GM21367 (cell line): ENCODE measurements at regions not wholly inside any gene's neighbourhood (a gene's known extent, or its start where the extent isn't known, plus 50 kb on each side); places are given as distances from the start of the nearest gene placed in this dataset.
"Not testable (repeated sequence)": the region's sequence is repeated elsewhere in the genome, so short reads cannot be mapped to it uniquely, and the experiment has no call there.

Source experiments
- ATAC-seq: cut with Tn5 transposase; IDR thresholded peaks from one replicate; pipeline ENCODE4 v1.9.1; 2021; ENCODE audit not compliant: unreplicated experiment

DNA sequence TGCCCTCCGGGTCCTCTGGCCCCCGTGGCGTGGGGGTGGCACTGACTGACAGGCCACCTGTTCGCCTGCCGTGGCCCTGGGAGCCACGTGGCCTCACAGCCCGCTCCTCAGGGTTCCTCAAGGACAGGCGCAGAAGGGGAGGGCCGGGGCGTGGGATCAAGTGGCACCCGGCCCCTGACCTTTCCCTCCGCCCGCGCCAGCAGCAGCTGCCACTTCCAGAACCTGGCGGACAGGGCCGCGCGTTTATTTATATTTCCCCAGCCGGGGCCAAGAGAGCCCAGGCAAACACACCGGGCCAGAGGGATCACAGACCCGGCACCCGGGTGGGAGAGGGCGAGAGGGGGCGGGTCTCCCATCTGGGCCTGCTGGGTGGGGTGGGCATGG lies 92.6 kb downstream of the RFLNA start:
- ATAC-seq = no peak

GRCh38 chr12:124386661-124387527 lies 92.0 kb downstream of the RFLNA start:
- no peak for ATAC-seq

- ATAC-seq = no peak
These were observed 91.2 kb downstream of the RFLNA start for GRCh38 chr12:124386059-124386458.

DNA sequence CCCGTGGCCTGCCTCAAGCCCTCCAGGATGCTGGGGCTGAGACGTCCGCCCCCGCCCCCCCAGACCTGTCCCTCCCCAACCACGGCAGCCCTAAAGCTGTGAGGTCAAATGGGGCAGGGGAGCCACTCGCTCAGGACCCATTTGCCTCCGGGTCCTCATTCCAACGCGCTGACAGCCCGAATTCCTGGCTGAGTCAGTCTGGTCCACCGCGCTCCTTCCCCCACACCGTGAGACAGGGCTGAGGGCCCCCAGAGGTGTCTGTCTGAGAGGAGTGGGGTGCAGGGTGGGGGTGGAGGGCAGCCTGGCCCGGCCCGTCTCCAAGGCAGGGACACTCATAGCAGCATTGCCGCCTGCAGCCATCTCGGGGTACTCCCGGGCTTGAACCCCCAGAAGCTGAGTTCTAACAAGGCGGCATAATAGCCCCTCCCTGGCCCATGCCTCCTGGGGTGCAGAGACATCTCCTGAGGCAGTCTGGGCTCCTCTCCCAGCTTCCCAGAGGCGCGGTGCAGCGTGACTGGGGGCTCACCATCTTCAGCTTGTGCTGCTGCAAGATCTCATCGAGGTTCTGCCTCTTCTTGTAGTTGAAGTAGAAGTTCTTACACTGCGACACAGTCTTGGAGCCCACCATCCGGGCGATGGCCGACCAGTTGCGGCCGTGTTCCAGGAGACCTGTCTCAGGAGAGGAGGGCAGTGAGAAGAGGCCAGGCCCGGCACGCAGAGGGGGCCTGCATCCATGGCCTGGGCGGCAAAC lies 90.5 kb downstream of the RFLNA start:
- ATAC-seq = no peak

- ATAC-seq = no peak
These were observed 89.5 kb downstream of the RFLNA start for GRCh38 chr12:124384299-124384894.

DNA sequence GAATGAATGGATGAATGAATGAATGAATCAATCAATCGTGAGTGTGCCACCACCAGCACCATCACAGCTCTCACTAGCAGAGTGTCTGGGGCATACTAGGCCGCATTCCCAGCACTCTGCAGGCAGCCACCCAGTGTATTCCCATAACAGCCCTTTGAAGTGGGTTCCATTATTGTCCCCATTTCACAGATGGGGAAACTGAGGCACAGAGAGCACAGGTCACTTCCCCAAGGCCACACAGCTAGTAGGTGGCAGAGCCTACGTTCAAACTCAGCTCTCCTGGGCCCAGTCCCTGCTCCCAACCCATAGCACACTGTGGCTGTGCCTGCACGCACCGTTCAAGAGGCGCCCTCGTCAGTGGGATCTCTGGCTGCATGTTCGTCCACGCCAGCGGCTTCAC lies 88.1 kb downstream of the RFLNA start:
- ATAC-seq = no peak

DNA sequence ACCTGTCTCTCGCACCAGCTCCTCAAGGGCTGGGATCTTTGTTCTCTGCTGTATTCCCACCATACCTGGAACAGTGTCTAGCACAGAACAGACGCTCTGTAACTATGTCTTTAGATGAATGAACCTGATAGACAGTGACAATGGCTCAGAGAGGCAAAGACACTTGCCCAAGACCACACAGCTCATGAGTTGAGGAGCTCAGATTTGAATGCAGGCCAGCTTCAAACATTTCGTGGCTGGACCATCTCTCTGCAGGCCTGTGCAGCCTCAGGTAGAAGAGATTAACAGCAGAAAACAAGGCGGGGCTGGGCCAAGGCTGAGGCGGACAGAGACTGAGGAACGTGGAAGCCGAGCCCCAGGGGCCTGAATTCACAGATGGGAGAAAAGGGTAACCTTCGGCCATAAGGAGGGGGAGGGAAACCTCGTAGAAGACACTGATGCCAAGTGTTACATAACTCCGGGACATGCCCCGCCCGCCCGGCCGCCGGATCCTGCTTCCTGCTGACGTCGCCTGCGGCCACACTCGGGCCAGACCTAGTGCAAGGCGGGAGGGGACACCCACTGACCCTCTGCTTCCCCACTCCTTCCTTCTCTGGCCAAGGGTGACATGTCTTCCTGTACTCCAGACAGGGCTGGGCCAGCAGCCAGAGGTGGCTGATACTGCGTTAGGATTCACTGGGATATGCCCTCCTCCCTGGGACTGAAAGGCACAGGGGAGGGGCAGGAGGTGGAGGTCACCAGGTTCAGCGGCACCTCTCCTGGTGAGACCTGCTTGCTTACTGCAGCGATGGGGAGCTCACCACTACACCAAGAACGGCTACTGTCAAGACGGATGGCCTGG lies 86.8 kb downstream of the RFLNA start:
- no peak for ATAC-seq

GRCh38 chr12:124380796-124381455 lies 86.0 kb downstream of the RFLNA start:
- no peak for ATAC-seq

DNA sequence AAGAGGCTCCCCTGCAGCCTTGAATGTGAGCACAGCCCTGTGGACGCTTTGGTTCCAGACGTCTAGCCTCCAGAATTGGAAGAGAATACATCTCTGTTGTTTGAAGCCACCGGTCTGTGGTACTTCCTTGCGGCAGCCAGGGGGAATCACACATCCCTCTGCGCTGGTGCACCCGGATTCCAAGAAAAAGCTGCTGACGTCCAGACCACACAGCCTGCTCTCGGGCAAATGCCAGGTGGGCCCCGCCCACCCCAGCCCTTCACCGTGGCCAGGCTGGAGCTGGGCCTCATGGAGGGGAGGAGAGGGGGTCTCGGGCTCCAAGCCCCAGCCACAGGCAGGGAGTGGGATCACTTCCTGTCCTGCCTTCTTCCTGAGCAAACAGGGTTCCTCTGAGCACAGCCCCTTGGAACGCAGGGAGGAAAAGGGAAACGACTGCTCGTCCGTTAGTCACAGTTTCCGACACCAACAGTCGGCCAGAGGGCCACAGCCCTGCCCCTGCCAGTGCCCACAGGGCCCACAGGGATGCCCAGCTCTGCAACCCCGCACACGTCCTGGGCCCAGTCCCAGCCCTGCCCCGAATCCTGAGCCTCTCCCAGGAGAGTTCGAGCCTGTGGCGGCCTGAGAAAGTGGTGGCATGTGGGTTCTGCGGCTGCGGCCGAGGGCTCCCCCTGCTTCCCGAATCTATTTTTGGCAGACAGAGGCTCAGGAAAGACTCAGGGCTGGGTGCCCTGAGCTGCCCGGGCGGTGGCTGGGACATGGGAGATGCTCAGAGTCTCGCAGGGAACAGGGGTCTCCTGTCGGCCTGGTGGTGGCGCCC lies 85.3 kb downstream of the RFLNA start:
- no peak for ATAC-seq

- no peak for ATAC-seq
These were observed 84.6 kb downstream of the RFLNA start for GRCh38 chr12:124379379-124379937.

GRCh38 chr12:124378926-124379325 lies 84.0 kb downstream of the RFLNA start:
- no peak for ATAC-seq

DNA sequence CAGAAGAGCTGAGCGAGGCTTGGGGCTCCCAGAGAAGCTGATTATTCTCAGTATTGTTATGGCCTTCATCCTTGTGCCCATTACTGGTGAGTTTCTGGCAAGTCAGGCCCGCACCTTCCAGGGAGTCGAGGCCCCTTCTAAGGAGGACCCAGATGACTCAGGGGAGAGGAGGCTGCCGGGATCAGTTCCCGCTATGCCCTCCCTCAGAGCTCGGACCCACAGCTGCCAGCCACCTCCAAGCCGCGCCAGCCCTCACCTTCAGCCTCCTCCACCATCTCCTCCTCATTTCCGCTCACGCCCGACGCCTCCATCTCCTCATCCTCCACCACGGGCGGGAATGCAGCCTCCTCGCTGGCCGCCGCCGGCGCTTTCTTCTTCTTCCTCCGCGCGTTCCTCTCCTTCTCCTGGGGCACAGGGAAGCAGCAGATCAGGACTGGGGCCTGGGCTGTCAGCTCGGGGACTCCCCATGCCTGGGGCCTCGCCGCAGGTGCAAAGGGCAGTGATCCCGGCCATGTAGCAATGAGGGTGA lies 83.2 kb downstream of the RFLNA start:
- no peak for ATAC-seq

GRCh38 chr12:124376435-124376834 lies 81.5 kb downstream of the RFLNA start:
- no peak for ATAC-seq

DNA sequence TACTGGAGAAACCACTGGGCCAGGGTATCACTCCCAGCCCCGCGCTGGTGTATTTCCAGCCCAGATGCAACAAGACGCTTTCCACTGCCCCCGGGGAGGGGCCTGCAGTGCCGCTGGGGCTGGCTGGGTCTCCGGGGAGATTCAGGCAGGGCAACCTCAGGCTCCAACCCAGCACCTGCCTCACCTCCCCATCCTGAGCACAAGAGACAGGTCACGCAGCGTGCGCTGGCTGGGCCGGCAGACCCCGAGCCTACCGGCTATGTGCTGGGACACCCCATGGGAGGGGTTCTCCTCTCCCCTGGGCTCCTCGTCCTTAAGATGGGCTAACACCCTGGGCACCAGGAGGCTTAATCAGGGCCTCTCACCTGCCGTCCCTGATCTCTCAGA lies 80.9 kb downstream of the RFLNA start:
- no peak for ATAC-seq

- ATAC-seq = no peak
These were observed 80.4 kb downstream of the RFLNA start for GRCh38 chr12:124375141-124375788.

DNA sequence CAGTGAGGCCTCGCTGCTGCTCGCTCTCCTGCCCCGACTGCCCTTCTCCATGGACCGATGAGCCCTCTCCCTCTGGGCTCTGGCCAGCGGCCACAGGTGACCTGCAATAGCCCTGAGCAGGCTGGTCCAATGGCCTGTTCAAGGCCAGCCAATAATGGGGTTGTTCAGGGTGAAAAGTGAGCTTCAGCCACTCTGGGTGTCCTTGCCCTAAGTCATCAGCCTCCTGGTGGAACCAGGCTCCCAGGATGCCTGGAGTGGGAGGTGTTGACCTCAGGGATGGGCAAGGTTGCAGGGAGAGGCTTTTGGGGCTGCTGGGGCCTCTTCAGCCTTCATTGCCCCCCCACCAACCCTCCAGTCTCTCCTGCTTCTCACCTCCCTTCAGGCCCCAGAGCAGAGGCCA lies 79.7 kb downstream of the RFLNA start:
- no peak for ATAC-seq

DNA sequence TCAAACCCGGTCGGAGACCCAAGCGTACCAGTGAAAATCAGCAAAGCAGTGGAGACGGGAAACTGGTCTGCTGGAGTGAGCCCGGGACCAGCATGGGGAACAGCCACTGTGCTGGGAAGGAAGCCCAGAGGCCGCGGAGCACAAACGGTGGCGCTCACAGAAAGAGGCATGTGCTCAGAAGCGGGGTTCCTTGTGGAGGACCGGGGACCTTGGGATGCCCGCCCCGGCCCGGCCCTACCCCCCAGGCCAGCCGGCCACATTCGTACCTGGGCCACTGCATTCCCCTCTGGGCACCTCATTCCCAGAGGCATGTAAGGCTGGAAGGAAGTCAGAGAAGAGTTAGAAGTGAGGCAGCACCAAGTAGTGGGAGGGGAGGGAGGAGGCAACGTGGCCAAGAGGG lies 79.3 kb downstream of the RFLNA start:
- no peak for ATAC-seq

DNA sequence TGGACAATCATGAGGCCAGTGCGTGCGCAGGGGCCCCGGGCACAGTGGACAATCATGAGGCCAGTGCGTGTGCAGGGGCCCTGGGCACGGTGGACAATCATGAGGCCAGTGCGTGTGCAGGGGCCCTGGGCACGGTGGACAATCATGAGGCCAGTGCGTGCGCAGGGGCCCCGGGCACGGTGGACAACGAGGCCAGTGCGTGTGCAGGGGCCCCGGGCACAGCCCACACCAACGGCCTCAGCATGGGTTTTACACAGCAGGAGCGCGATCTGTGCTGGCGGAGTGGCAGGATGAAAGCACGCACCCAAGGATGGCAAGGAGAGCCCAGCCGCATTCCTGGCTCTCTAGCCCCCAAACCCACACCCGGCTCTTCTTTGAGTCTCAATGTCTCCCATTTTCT lies 78.8 kb downstream of the RFLNA start:
- ATAC-seq = not testable (repeated sequence)

GRCh38 chr12:124372831-124373230 lies 77.9 kb downstream of the RFLNA start:
- no peak for ATAC-seq
